DND-41 (cell line): ENCODE measurements at regions not wholly inside any gene's neighbourhood (a gene's known extent, or its start where the extent isn't known, plus 50 kb on each side); places are given as distances from the start of the nearest gene placed in this dataset.

Experiments used
- EZH2 ChIP-seq: IDR thresholded peaks from 3 replicates; pipeline ENCODE4 v1.6.1; 2012; ENCODE audit warnings: borderline replicate concordance, low read depth, mild to moderate bottlenecking, moderate library complexity, low read length, inconsistent platforms; ENCODE audit not compliant: severe bottlenecking
- TF ChIP-seq, protein P1 (sequence below): IDR thresholded peaks from 2 replicates; pipeline ENCODE4 v1.5.1; 2012; ENCODE audit warnings: borderline replicate concordance, low read length, moderate library complexity, mild to moderate bottlenecking; ENCODE audit not compliant: poor library complexity, severe bottlenecking; ENCODE audit errors: extremely low read depth

DNA sequence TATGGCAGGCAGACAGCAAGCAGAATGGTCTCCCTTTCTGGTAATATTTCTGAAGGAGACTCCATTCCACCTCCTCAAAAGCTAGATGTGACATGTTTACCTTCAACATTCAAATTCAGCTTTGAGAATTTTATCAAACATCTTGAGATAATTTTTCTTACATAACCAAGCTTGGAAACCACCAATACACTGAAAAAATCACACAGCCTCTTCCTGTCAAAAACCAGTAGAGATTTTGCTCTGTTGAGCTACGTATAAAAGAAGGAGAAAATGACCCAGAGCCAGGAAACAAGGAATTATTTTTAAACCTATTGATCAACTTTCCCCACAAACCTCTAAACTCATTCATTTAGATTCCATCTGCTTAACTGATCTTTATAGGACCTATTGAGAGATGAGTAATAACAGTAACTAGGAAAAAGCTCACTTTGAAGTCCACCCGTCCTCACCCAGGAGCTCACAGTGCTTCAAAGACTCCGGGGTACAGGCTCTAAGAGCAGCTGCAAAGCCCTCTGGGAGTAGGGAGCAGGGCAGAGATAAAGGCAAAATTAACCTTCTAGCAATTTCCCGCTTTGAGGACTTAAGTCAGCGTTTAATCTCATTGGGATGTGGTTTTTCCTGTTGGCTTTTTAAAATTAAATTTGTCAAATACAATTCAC, 318.2 kb upstream of the RASGEF1B start:
- TF ChIP-seq, protein P1, sequence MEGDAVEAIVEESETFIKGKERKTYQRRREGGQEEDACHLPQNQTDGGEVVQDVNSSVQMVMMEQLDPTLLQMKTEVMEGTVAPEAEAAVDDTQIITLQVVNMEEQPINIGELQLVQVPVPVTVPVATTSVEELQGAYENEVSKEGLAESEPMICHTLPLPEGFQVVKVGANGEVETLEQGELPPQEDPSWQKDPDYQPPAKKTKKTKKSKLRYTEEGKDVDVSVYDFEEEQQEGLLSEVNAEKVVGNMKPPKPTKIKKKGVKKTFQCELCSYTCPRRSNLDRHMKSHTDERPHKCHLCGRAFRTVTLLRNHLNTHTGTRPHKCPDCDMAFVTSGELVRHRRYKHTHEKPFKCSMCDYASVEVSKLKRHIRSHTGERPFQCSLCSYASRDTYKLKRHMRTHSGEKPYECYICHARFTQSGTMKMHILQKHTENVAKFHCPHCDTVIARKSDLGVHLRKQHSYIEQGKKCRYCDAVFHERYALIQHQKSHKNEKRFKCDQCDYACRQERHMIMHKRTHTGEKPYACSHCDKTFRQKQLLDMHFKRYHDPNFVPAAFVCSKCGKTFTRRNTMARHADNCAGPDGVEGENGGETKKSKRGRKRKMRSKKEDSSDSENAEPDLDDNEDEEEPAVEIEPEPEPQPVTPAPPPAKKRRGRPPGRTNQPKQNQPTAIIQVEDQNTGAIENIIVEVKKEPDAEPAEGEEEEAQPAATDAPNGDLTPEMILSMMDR: no peak
- no peak for TF ChIP-seq EZH2
